Limb (tissue), 2 donors: ENCODE measurements at regions not wholly inside any gene's neighbourhood (a gene's known extent, or its start where the extent isn't known, plus 50 kb on each side); places are given as distances from the start of the nearest gene placed in this dataset.
A peak's percentile ranks its signal among the peaks of the same experiment; 100 is the strongest.

Experiments
- DNase-seq, 2 donors: peaks; one replicate each; pipeline ENCODE4 v3.0.0-alpha.2; 2016; ENCODE audit errors: extremely low spot score in 2 of 2

DNA sequence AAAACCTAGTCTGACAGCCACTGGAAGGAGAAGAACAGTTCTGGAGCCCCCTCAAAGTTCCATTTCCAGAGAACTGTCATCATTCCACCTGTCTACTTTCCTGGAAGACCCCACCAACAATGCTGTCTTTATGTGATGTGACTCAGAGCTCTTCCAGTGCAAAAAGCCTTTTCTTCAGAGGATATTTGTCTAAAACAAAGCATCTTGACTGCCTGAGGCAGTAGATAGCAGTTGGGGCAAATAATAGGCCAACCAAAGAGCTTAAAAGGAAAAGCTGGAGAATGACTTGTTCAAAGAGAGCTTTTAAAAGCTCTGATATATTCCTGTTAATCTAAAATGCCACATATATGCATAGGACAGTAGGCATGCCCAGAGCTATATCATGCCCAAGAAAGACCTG, 62.6 kb downstream of the MIS18A start:
- DNase-seq = no peak

DNA sequence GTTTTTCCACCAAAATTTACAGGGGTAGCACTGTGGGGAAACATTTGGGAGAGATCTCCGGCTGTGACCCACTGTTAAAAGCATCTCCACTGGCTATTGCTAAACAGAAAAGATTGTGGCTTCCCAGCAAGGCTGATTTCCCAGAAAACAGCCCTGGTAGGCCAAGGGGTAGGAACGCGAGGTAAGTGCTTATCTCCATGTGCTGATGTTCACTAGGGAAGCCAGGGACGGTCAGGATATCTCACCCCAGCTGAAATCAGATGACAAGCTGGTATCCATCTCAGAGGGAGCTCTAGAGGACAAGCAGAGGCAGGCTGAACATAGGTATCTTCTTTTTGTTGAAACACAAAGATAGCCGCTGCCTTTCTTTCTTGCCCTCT, 63.6 kb downstream of the MIS18A start:
- no peak for DNase-seq

DNA sequence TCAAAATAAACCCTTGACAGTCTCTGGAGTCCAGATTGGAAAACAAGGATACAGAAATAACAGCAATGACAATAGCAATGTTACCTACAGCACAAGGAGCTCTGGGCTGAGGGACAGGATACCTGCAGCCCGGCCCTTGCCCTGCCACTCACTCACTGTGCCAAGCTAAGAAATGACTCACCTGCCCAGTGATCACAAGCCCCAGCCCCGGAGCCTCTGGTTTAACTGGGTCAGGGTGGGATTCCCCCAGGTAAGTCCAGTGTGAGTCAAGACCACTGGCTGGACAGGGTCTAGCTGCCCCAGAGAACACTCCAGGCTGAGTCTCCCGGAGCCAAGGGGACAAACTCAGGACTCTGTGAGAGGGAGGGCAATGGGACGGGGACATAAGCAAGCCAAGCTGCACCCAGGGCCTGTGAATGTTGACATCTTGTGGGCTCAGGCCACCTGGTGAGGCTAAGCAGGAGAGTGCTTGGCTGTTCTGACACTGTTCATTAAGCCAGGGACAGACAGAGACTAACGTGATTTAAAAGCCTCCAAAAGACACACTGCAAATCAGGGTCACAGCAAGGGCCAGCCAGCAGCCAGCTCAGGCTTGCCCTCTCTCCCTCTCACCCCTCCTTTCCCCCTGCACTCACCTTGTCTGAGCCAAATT, 64.1 kb downstream of the MIS18A start:
- no peak for DNase-seq

DNA sequence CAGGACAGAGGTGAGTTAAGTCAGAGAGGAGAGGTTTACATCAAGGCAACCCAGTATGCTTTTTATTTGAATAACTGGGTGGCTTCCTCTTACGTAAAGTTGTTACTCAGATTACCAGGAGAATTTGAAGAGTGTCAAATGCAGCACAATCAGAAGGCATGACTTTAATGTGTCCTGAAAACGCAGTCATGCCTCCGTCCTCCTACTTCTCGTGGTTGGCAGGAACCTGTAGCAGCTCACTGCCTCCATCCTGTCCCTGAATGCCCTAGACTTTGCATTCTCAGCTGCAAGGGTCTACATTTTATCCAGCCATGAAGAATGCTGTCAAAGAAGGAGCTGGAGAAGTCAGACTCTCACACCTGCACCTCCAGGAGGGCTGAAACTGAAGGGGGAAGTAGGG, 66.7 kb downstream of the MIS18A start:
- DNase-seq = no peak

DNA sequence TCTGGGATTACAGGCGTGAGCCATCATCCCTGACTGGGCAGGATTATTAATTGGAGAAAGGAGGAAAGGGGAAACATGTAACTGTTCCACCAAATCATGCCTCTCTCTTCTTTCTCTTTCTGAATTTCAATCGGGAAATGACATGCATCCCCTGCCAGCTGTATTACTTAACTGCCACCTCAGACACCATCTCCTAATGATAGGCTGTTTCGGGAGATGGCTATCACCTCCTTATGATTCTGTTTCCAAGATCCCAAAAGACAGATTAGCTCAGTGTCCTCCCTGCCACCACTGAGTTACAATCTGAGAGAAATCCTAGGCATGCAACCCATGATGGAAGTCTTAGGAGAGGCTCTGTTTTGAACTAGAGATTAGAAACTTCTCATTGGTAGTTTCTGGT, 67.5 kb downstream of the MIS18A start:
- DNase-seq = no peak

DNA sequence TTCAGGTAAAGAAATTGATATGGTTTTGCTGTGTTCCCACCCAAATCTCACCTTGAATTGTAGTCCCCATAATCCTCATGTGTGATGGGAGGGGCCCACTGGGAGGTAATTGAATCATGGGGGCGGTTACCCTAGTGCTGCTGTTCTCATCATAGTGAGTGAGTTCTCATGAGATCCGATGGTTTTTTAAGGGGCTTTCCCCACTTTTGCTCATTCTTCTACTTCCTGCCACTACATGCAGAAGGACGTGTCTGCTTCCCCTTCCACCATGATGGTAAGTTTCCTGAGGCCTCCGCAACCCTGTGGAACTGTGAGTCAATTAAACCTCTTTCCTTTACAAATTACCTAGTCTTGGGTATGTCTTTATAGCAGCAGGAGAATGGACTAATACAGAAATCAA, 69.3 kb downstream of the MIS18A start:
- DNase-seq = no peak

DNA sequence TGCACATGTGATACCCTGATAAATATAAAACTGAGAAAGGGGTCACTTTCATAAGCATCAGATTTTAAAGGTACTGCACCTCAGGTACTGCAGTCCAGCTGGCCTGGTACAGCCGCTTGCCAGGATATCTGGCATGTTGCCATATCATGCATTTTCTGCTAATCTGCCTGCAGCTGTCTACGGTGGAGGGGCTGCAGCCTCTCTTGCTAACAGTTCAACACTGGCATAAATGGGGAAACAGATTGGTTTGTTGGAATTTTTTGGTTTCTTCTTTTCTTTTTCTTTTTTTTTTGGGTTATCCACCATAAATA, 71.5 kb downstream of the MIS18A start:
- DNase-seq = peak; percentile 51 to 55

DNA sequence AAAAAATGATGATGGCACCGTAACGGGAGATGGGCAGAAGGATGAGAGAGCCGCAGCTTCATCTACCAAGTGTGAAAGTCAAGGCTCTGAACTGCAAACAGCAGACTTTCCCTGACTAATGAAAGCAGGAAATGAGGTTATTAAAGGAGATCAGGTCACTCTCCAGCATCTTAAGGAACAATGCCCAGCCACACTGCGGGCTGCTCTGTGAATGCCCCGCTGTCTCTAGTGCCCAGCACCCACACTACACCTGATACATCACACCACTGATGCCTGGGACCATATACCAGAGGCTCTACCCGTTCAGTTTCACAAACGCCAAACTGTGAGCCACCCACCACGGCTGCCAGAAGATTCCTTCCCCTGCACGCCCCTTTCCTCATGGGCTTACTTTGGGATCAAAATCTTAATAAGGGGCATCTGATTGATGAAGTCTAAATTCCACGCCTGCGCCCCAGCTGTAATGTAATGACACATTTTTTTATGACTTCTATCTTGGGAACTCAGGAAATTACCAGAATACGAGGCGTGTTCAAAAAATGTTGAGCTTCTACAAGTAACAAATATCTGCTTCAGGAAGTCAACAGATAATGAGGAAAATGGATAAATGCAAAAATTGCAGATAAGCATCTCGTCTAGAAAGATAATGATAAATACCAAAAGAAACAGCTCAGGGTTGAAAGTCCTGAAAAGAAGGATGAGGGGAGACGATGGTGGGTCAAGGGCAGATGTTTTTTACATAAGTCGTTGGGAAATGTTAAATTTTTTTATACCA, 72.0 kb downstream of the MIS18A start:
- DNase-seq = no peak

DNA sequence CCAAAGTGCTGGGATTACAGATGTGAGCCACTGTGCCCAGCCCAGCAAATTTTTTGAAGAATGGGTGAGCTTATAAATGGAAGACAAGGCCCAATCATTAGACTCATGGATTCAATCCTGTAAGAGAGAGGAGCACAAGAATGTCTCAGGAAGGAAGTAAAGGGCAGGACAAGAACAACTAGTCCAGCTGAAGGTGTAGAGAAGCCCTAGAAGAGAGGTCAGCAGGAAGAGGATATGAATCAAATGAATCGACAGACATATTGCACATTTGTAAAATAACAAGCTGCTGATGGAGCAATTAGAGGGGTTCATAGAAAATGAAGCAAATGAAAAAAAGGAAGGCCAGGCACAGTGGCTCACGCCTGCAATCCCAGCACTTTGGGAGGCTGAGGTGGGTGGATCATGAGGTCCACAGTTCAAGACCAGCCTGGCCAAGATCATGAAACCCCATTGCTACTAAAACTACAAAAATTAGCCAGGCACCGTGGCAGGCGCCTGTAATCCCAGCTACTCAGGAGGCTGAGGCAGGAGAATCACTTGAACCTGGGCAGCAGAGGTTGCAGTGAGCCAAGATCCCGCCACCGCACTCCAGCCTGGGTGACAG, 74.9 kb downstream of the MIS18A start:
- DNase-seq = no peak

DNA sequence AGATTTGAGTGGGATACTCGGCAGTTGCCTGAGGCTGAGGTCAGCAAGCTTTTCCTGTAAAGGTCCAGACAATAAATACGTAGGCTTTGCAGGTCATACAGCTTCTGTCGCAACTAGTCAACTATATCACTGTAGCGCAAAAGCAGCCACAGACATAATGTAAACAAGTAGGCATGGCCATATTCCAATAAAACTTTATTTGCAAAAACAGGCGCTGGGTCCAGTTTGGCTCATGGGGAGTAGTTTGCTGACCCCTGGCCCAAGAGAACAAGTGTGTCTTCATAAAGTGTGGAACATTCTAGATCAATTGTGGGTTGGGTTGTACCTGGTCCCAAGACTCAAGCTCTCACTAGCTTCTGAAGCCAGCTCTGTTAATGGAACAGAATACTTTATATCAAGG, 78.8 kb downstream of the MIS18A start:
- DNase-seq = no peak

DNA sequence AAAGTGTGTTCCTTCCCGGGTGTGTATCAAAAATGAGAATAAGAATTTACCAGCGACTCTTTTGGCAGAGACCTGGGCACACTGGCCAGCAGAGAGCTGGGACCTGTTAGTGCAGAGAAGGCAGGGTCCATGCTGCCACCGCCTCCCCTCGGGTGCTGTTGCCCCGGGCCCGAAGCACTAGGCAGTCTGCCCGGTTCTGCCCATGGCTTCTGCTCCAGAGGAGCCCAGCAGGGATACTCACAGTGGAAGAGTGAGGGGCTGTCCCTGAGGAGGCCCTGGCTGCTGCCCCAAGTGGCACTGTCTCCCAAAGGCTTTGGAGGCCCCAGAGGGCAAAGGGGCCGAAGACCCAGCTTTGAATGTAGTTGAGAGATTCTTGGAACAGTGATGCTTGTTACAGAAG, 80.5 kb downstream of the MIS18A start:
- no peak for DNase-seq

DNA sequence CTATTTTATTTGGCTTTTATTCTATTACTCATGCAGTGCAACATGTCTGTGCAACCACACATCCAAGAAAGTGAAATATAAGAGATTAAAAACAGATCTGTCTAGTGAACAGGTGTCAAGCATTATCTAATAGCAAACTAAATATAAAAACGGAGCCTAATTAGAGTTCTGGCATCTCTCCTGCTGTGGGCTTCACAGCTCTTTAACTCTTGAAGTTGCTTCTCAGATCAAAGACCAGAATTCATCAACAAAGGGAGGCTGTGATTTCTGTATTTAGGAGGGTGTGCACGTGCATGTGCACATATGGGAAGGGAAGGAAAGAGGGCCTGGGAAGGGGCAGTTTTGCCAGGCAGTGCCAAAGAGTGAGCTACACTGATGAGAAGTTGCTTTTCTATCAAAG, 81.0 kb downstream of the MIS18A start:
- no peak for DNase-seq

DNA sequence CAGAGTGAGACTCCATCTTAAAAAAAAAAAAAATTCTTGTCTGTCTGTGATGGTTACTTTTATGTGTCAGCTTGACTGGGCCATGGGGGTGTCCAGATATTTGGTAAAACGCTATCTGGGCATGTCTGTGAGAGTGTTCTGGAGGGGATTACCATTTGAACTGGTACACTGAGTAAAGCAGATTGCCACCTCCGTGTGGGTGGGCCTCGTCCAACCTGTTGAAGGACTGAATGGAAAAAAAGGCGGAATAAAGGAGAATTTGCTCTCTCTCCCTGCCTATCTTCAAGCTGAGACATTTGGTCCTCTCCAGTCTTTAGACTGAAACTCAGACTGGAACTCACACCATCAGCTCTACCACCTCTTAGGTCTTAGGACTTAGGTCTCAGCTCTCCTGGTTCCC, 82.8 kb downstream of the MIS18A start:
- DNase-seq = no peak

DNA sequence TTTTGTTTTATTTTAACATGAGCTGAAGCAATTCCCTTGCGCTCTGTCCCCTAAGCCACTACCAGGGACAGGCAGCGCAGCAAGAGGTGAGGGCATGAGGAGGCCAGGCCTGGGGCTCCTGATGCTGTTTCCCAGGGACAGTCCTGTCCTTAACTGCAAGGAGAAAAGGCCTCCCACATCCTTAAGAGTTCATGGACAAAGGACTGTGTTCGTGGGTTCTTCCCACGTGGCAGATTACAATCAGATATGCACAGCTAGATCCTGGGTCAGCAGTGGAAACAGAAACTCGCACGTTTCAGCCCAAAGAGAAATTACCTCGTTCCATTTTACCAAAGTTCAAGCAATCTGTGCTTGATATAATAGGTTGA, 85.8 kb downstream of the MIS18A start:
- peak in 1 of 2 donors; percentile 14 for DNase-seq

DNA sequence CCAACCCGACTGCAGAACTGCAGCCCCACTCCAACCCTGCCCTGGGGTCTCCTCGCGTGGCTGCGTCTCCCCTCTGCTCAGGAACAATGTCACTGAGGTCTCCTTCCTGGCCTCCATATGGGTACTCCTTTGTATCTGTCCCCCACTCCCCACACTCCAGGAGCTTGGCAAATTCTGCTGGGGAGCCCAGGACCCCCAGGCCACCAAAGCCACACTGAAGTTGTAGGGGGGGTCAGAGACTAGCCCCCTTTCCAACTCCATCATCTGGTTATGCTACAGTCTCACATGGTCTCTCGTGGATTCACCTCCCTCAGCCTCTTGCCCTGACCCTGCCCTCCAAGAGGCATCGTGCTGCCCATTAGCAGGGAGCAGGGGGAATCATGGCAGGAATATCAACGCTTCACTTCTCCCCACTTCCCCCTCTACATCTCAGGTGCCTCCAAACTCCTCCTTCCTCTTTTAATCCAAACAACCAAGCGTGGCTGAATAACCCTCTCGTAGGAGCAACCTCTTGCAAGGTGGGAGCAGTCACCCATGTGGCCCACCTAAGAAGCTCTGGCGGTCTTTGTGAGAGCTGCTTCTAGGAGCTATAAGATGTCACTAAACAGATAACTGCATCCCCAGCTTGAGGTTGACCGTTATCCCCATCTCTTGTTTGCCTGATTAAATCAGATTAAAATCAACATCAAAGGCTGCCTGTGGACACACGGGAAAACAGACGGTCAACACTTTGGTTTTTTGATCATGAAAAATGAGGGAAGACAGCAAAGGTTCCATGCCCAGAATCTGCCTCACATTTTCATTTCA, 86.4 kb downstream of the MIS18A start:
- peak in 1 of 2 donors; percentile 7 for DNase-seq

DNA sequence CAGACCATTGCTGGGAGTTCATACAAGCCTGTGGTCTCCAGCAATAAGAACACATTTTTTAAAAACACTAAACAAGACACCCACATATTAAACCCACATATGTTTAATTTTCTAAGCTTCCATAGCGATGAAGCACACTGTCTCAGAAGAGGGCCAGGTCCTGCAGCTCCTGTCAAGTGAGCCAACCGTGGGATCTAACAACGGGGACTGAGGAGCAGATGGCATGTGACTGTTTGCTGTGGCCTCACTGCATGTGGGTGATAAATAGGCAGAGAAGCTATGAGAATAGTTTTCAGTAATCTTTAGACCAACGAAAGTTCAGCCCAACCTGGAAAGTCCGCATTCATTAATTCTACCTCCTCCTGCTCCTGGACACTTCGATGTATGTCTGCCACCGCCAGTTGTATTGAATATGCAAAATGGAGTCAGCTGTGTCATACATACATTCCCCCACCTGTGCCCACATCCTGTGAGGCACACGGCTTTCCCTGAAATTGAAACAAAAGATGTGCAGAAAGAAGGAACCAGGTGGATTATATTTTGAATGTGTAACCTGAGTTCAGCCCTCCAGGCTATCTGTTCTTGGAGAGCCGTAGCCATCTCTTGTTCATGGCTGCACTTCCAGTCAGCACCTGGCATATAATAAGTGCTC, 88.2 kb downstream of the MIS18A start:
- DNase-seq = peak in 1 of 2 donors; percentile 2

DNA sequence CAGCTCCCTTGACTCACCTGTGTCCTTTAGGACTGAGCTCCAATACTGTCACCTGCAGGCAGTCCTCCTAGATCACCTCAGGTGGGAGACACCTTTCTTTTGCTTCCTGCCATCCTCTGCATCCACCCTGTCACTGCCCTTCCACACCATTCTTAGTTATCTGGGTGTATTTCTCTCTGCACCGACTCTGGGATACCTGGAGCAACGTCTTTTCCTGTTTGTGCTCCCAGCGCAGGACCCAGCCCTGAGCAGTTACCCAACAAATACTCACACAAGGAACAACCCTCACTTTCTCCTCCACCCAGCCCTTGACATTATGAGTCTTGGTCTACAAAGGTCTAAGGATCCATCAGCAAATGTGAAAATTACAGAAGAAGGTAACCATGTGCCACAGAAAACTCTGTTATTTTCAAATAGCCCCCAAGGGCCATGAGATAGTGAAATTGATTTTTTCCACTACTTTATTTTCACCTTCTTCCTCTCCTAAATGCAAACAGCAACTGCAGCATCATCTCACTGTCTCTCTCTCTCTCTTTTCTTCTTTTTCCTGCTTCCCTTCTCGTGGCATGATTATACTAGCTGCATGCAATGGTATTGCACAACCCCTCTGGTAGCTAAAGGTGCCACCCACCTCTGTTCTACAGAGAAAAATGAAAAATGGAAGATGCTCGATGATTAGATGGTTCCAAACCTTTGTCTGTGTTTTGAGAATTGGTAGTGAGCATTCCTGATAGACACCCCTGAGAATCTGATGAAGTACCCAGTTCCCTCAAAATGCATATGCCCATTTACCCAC, 89.0 kb downstream of the MIS18A start:
- DNase-seq = peak in 1 of 2 donors; percentile 6

DNA sequence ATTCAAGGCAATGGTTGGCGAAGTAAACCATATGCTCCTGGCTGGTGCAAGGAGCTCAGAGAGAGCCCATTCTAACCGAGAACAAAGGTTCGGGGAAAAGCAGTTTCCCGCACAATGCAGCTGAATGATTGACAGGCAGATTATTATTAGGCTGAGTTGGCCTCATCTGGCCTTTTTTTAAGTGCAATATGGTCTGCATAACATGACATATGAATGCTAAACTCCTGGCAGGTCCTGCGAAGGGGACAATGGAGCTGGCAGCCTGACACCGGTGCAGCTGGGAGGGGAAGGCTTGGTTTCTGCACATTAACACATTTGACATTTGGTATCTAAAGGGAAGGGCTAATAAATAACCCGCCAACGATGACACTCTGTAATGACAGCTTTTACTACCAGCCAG, 92.0 kb downstream of the MIS18A start:
- DNase-seq = peak in 1 of 2 donors; percentile 27

DNA sequence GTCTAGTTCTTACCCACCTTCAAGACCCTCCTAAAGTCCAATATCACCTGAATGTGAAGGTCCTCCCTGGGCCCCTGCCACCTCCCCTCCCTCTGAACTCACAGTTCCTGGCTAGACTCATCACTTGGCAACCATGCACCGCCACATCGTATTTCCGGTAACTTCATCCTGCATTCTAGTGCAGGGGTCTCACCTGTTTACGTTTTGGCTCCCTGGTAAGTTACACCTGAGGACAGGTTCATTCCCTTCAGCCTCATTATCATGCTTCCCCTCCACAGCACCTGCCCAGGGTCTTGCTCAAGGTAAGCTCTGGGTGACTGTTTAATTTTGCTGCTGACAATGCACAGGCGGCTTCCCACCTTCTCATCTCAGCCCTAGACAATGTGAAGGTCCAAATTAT, 93.1 kb downstream of the MIS18A start:
- DNase-seq = no peak

DNA sequence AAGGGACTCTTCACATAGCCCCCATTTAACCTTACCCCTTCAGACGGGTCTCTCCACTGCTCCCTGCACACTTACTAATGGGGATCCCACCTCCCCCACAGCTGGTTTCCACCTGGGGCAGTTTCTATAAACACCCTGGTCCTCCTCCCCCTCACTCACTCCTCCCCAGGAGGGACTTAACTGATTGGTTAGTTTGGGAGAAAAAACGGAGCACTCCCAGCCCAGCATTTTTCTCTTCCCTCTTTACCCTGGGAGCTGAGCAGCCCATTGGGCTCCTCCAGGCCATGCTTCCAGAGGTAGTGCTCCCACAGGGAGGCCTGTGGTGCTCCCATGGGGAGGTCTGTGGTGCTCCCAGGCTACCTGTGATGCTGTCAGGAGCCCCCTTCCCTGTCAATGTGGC, 93.7 kb downstream of the MIS18A start:
- no peak for DNase-seq

DNA sequence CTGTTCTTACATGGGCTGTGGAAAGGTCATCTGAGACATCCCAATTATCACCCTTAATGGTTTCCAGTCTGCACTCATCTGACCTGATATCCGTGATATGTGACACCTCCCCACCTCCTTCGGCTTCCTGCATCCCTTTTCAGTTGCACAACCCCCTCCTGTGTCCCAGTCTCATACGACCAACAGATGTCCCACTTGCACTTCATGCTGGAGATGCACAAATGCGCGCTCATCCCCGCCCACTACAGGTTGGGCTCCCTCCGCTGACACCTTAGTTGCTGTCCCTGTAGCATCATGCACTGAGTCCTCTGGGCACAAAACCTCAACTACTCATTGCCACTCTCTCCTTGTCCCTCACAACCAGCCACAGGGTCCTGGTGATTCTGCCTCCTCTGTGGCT, 94.4 kb downstream of the MIS18A start:
- DNase-seq = no peak
